HepG2 (cell line): ENCODE measurements at regions not wholly inside any gene's neighbourhood (a gene's known extent, or its start where the extent isn't known, plus 50 kb on each side); places are given as distances from the start of the nearest gene placed in this dataset.

Source experiments
- GLI4 ChIP-seq: sonication (generic); formaldehyde crosslinking; IDR thresholded peaks from 2 replicates; pipeline ENCODE4 v1.5.1; 2020; ENCODE audit warnings: missing genetic modification reagents, mild to moderate bottlenecking, moderate library complexity, borderline replicate concordance
- HDAC2 ChIP-seq: sonication (generic); formaldehyde crosslinking; IDR thresholded peaks from 2 replicates; pipeline ENCODE4 v1.4.0; 2020; ENCODE audit warnings: missing genetic modification reagents
- LRRFIP1 ChIP-seq: sonication (generic); formaldehyde crosslinking; conservative IDR thresholded peaks from 2 replicates; pipeline ENCODE4 v1.4.0; 2020; ENCODE audit warnings: missing genetic modification reagents
- ZNF142 ChIP-seq: sonication (generic); formaldehyde crosslinking; IDR thresholded peaks from 2 replicates; pipeline ENCODE4 v1.4.0; 2020; ENCODE audit warnings: missing genetic modification reagents
- ZNF572 ChIP-seq: sonication (generic); formaldehyde crosslinking; IDR thresholded peaks from 2 replicates; pipeline ENCODE4 v1.5.1; 2020; ENCODE audit warnings: mild to moderate bottlenecking, missing genetic modification reagents
- ZNF619 ChIP-seq: sonication (generic); formaldehyde crosslinking; IDR thresholded peaks from 2 replicates; pipeline ENCODE4 v1.4.0; 2020; ENCODE audit warnings: mild to moderate bottlenecking, missing genetic modification reagents

GRCh38 chr9:106119176-106119575 lies 424.8 kb downstream of the TMEM38B start (continued):
- no peak for TF ChIP-seq ZNF142
- TF ChIP-seq GLI4 (CRISPR knock-in tag) = no peak
- TF ChIP-seq ZNF572 = no peak
- no peak for TF ChIP-seq ZNF619
- TF ChIP-seq HDAC2 (CRISPR knock-in tag) = no peak
- no peak for TF ChIP-seq LRRFIP1 (CRISPR knock-in tag)
- TF ChIP-seq, all 625 proteins: peak for 0
